HCT116 (cell line): ENCODE measurements at regions not wholly inside any gene's neighbourhood (a gene's known extent, or its start where the extent isn't known, plus 50 kb on each side); places are given as distances from the start of the nearest gene placed in this dataset.

ENCODE experiments used
- ATAC-seq: fragments of 200-7000 bp; cut with Tn5 transposase; 2 replicates; pipeline ENCODE4 v1.9.1; 2020; ENCODE audit warnings: mild to moderate bottlenecking, moderate library complexity
- BruUV-seq: library from RNA; stranded (reverse); fragments of 400-500 nt; replicated peaks from 2 replicates; lab custom pipeline; 2021; lab: Mats Ljungman, UMichigan
- CTCF ChIA-PET: fragments of 300-600 bp; sonication (Branson Sonifier 250); formaldehyde crosslinking; loops from one replicate; lab custom pipeline; 2021; ENCODE audit warnings: antibody characterized with exemption; lab: Charles Lee
- POLR2A ChIA-PET: fragments of 300-600, 350-600 bp; sonication (Branson Sonifier 250); formaldehyde crosslinking; loops from one replicate; lab custom pipeline; 2021; ENCODE audit warnings: antibody characterized with exemption; lab: Charles Lee
- RAD21 ChIA-PET, 2 experiments: fragments of 300-600 bp; sonication (Branson Sonifier 250); formaldehyde crosslinking; loops; one replicate each; lab custom pipeline; 2023; ENCODE audit warnings: low total read pairs in 2 of 2; ENCODE audit not compliant: uncharacterized antibody in 2 of 2, unreplicated experiment in 2 of 2, low non-redundant PET in 1 of 2; lab: Charles Lee
- DNase-seq: peaks from one replicate; pipeline ENCODE4 v3.0.0-alpha.2; 2010; ENCODE audit warnings: low read depth, low spot score
- H2AFZ ChIP-seq: fragments of 200-600 bp; shearing (Covaris generic), sonication (generic); 2 replicates; pipeline ENCODE4 v1.6.1; 2017; ENCODE audit warnings: low read depth, mixed run types, mixed read lengths, antibody characterized with exemption, low read length; ENCODE audit not compliant: poor library complexity, severe bottlenecking
- H3K27ac ChIP-seq: 2 replicates; pipeline ENCODE4 v1.5.1; 2012; ENCODE audit warnings: low read depth, low read length
- H3K27me3 ChIP-seq: fragments of 200-600 bp; sonication (generic); 2 replicates; pipeline ENCODE4 v1.6.1; 2016; ENCODE audit warnings: mixed run types, low read length, mixed read lengths; ENCODE audit not compliant: insufficient read depth
- H3K36me3 ChIP-seq, 2 experiments: fragments of 200-500 bp in 1 of 2; fragments of 200-600 bp in 1 of 2; sonication (Bioruptor generic) in 1 of 2; sonication (generic) in 1 of 2; 2 replicates each; pipeline versions ENCODE4 v1.5.1 to v1.6.1; 2014 to 2016; ENCODE audit warnings: low read length in 2 of 2, inconsistent platforms in 1 of 2, mixed read lengths in 1 of 2, mixed run types in 1 of 2; ENCODE audit not compliant: insufficient read depth in 2 of 2, control insufficient read depth in 1 of 2
- H3K4me1 ChIP-seq, 2 experiments: fragments of 200-600 bp in 1 of 2; sonication (generic) in 1 of 2; 2 replicates each; pipeline versions ENCODE4 v1.5.1 to v1.6.1; 2012 to 2017; ENCODE audit warnings: low read length in 2 of 2, inconsistent platforms in 1 of 2, mild to moderate bottlenecking in 1 of 2, mixed read lengths in 1 of 2, mixed run types in 1 of 2, moderate library complexity in 1 of 2; ENCODE audit not compliant: insufficient read depth in 2 of 2, control insufficient read depth in 1 of 2
- H3K4me2 ChIP-seq: fragments of 200-600 bp; sonication (generic); 2 replicates; pipeline ENCODE4 v1.6.1; 2017; ENCODE audit warnings: mixed run types, low read length, mixed read lengths
- H3K4me3 ChIP-seq, 2 experiments: fragments of 200-600 bp in 1 of 2; sonication (generic) in 1 of 2; replicated peaks in 1 of 2; 2 replicates each; pipeline ENCODE4 v1.5.1; 2011 to 2016; ENCODE audit warnings: low read length in 2 of 2, control low read depth in 1 of 2, low read depth in 1 of 2, mild to moderate bottlenecking in 1 of 2, mixed read lengths in 1 of 2, mixed run types in 1 of 2
- H3K79me2 ChIP-seq: fragments of 200-600 bp; sonication (generic); 2 replicates; pipeline ENCODE4 v1.6.1; 2017; ENCODE audit warnings: mild to moderate bottlenecking, mixed run types, low read length, moderate library complexity, mixed read lengths; ENCODE audit not compliant: insufficient read depth
- H3K9ac ChIP-seq: fragments of 200-600 bp; sonication (generic); 2 replicates; pipeline ENCODE4 v1.6.1; 2016; ENCODE audit warnings: low read length, mixed read lengths
- H3K9me2 ChIP-seq: fragments of 200-600 bp; sonication (generic), shearing (Covaris generic); 2 replicates; pipeline ENCODE4 v1.6.1; 2017; ENCODE audit warnings: mixed run types, mild to moderate bottlenecking, moderate library complexity; ENCODE audit not compliant: insufficient read depth
- H3K9me3 ChIP-seq, 2 experiments: fragments of 200-500 bp in 1 of 2; fragments of 200-600 bp in 1 of 2; sonication (Bioruptor generic) in 1 of 2; sonication (generic) in 1 of 2; 2 replicates each; pipeline ENCODE4 v1.6.1; 2014 to 2017; ENCODE audit warnings: low read length in 2 of 2, mixed read lengths in 2 of 2, inconsistent platforms in 1 of 2, low read depth in 1 of 2, mild to moderate bottlenecking in 1 of 2, mixed run types in 1 of 2, moderate library complexity in 1 of 2; ENCODE audit not compliant: control insufficient read depth in 1 of 2, insufficient read depth in 1 of 2
- H4K20me1 ChIP-seq: fragments of 200-600 bp; sonication (generic), shearing (Covaris generic); 2 replicates; pipeline ENCODE4 v1.6.1; 2017; ENCODE audit warnings: mixed run types, mild to moderate bottlenecking, moderate library complexity; ENCODE audit not compliant: insufficient read depth
- CEBPB ChIP-seq: IDR thresholded peaks from 2 replicates; pipeline ENCODE4 v1.6.1; 2012; ENCODE audit warnings: low read depth
- JUND ChIP-seq: IDR thresholded peaks from 2 replicates; pipeline ENCODE4 v1.6.1; 2012
- POLR2A ChIP-seq: IDR thresholded peaks from 2 replicates; pipeline ENCODE4 v1.7.0; 2011; ENCODE audit warnings: borderline replicate concordance; ENCODE audit not compliant: insufficient read depth, insufficient read length; ENCODE audit errors: extremely low read depth
- SIN3A ChIP-seq: IDR thresholded peaks from 2 replicates; pipeline ENCODE4 v1.6.1; 2012; ENCODE audit warnings: low read depth
- SP1 ChIP-seq: IDR thresholded peaks from 2 replicates; pipeline ENCODE4 v1.6.1; 2012; ENCODE audit warnings: low read depth
- SRF ChIP-seq: IDR thresholded peaks from 2 replicates; pipeline ENCODE4 v1.6.1; 2012; ENCODE audit warnings: low read depth
- TCF7L2 ChIP-seq: IDR thresholded peaks from 2 replicates; pipeline ENCODE4 v1.7.0; 2011; ENCODE audit warnings: borderline replicate concordance, inconsistent platforms; ENCODE audit not compliant: insufficient read depth, insufficient read length; ENCODE audit errors: extremely low read depth
- YY1 ChIP-seq: IDR thresholded peaks from 2 replicates; pipeline ENCODE4 v1.6.1; 2011; ENCODE audit warnings: low read length, low read depth, moderate library complexity, mild to moderate bottlenecking; ENCODE audit not compliant: insufficient replicate concordance; ENCODE audit errors: extremely low read depth
- intact Hi-C: fragments of 100-400 bp; cut with micrococcal nuclease; formaldehyde crosslinking; loops from 2 replicates; pipeline ENCODE4 v1.10.0; 2022
- TF ChIP-seq, protein P1 (sequence below): IDR thresholded peaks from 2 replicates; pipeline ENCODE4 v1.6.1; 2011; ENCODE audit warnings: mild to moderate bottlenecking, low read length, moderate library complexity; ENCODE audit not compliant: insufficient replicate concordance; ENCODE audit errors: extremely low read depth
- TF ChIP-seq, protein P2 (sequence below): IDR thresholded peaks from 2 replicates; pipeline ENCODE4 v1.6.1; 2012
- TF ChIP-seq, protein P3 (sequence below): IDR thresholded peaks from 2 replicates; pipeline ENCODE4 v1.6.1; 2012; ENCODE audit warnings: low read depth
- TF ChIP-seq, protein P4 (sequence below): IDR thresholded peaks from 2 replicates; pipeline ENCODE4 v1.6.1; 2012
- TF ChIP-seq, protein P5 (sequence below), 3 experiments: fragments of 200-600 bp in 1 of 3; sonication (generic) in 1 of 3; IDR thresholded peaks in 2 of 3; conservative IDR thresholded peaks in 1 of 3; 2 replicates each; pipeline ENCODE4 v1.5.1; 2012 to 2017; ENCODE audit warnings: low read depth in 2 of 3, low read length in 2 of 3, antibody characterized with exemption in 1 of 3, borderline replicate concordance in 1 of 3, control low read depth in 1 of 3, mild to moderate bottlenecking in 1 of 3, mixed read lengths in 1 of 3, mixed run types in 1 of 3, moderate library complexity in 1 of 3; ENCODE audit not compliant: insufficient read depth in 1 of 3

DNA sequence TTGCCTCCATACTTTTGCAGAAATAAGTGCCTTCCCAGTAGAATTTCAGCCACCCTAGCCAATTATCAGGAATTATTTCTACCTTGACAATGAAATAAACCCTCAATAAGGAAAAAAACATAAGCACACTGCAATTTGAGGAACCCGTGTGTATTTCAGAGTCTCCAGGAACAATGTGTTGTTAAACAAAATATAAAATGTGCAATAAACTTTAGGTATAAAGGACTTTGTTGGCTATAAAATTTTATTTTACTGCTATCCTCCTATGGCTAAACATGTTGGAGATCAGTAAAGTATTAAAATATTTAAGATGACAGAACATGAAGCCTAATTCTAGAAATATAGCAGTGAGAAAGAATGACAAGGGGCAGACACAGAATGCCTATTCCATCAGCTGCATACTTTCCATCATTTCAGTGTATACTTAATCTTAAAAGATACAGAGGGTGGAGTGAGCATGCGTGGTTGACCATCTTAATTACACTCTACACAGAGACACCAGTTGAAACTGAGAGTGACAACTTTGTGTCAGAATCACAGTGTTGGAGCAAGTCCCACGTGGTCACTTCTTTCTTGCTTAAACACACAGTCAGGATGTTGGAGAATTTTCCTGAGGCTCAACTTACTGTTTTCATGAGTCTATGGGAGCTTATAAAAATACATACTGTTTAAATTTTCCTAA is 79.0 kb upstream of the SUCLG2 start:
- intact Hi-C loops = no loop called here
- Histone ChIP-seq H3K79me2 (no peaks in the 10 kb centered on the region), H4K20me1 (no peaks in the 10 kb centered on the region), H3K4me2 (no peak overlapping the region), H3K36me3 (no peaks in the 10 kb centered on the region), H3K9ac (no peak overlapping the region), H3K4me1 (no peaks in the 10 kb centered on the region), H3K27me3 (peaks cover 8% of the 10 kb centered on the region; the same call in 1 of the 2 replicates), H3K9me2 (no peaks in the 10 kb centered on the region), H2AFZ (no peak overlapping the region), H3K4me3 (no peak overlapping the region), H3K27ac (no peak overlapping the region), H3K9me3 (no peaks in the 10 kb centered on the region)
- no TSS peak for BruUV-seq
- POLR2A ChIA-PET = no interaction called here
- no peak for TF ChIP-seq JUND
- no peak for TF ChIP-seq CEBPB
- no peak for TF ChIP-seq POLR2A
- TF ChIP-seq SP1 = no peak
- TF ChIP-seq, protein P1, sequence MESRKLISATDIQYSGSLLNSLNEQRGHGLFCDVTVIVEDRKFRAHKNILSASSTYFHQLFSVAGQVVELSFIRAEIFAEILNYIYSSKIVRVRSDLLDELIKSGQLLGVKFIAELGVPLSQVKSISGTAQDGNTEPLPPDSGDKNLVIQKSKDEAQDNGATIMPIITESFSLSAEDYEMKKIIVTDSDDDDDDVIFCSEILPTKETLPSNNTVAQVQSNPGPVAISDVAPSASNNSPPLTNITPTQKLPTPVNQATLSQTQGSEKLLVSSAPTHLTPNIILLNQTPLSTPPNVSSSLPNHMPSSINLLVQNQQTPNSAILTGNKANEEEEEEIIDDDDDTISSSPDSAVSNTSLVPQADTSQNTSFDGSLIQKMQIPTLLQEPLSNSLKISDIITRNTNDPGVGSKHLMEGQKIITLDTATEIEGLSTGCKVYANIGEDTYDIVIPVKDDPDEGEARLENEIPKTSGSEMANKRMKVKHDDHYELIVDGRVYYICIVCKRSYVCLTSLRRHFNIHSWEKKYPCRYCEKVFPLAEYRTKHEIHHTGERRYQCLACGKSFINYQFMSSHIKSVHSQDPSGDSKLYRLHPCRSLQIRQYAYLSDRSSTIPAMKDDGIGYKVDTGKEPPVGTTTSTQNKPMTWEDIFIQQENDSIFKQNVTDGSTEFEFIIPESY = no peak
- TF ChIP-seq, protein P2, sequence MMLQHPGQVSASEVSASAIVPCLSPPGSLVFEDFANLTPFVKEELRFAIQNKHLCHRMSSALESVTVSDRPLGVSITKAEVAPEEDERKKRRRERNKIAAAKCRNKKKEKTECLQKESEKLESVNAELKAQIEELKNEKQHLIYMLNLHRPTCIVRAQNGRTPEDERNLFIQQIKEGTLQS = no peak
- no peak for TF ChIP-seq SIN3A
- TF ChIP-seq YY1 = no peak
- TF ChIP-seq, protein P3, sequence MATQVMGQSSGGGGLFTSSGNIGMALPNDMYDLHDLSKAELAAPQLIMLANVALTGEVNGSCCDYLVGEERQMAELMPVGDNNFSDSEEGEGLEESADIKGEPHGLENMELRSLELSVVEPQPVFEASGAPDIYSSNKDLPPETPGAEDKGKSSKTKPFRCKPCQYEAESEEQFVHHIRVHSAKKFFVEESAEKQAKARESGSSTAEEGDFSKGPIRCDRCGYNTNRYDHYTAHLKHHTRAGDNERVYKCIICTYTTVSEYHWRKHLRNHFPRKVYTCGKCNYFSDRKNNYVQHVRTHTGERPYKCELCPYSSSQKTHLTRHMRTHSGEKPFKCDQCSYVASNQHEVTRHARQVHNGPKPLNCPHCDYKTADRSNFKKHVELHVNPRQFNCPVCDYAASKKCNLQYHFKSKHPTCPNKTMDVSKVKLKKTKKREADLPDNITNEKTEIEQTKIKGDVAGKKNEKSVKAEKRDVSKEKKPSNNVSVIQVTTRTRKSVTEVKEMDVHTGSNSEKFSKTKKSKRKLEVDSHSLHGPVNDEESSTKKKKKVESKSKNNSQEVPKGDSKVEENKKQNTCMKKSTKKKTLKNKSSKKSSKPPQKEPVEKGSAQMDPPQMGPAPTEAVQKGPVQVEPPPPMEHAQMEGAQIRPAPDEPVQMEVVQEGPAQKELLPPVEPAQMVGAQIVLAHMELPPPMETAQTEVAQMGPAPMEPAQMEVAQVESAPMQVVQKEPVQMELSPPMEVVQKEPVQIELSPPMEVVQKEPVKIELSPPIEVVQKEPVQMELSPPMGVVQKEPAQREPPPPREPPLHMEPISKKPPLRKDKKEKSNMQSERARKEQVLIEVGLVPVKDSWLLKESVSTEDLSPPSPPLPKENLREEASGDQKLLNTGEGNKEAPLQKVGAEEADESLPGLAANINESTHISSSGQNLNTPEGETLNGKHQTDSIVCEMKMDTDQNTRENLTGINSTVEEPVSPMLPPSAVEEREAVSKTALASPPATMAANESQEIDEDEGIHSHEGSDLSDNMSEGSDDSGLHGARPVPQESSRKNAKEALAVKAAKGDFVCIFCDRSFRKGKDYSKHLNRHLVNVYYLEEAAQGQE = no peak
- TF ChIP-seq, protein P4, sequence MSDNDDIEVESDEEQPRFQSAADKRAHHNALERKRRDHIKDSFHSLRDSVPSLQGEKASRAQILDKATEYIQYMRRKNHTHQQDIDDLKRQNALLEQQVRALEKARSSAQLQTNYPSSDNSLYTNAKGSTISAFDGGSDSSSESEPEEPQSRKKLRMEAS = no peak
- TF ChIP-seq TCF7L2 = no peak
- TF ChIP-seq SRF = no peak
- TF ChIP-seq, protein P5, sequence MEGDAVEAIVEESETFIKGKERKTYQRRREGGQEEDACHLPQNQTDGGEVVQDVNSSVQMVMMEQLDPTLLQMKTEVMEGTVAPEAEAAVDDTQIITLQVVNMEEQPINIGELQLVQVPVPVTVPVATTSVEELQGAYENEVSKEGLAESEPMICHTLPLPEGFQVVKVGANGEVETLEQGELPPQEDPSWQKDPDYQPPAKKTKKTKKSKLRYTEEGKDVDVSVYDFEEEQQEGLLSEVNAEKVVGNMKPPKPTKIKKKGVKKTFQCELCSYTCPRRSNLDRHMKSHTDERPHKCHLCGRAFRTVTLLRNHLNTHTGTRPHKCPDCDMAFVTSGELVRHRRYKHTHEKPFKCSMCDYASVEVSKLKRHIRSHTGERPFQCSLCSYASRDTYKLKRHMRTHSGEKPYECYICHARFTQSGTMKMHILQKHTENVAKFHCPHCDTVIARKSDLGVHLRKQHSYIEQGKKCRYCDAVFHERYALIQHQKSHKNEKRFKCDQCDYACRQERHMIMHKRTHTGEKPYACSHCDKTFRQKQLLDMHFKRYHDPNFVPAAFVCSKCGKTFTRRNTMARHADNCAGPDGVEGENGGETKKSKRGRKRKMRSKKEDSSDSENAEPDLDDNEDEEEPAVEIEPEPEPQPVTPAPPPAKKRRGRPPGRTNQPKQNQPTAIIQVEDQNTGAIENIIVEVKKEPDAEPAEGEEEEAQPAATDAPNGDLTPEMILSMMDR (IDR thresholded peaks at IDR 0.05 in 2 of 3, conservative IDR thresholded peaks at IDR 0.05 in 1 of 3; ENCODE audit: borderline replicate concordance in 1 of 3, insufficient read depth in 1 of 3, low read depth in 2 of 3, low read length in 2 of 3) = no peak
- RAD21 ChIA-PET = no interaction called here
- DNase-seq (no peak), ATAC-seq (no peak)
- CTCF ChIA-PET = no interaction called here
